Epidermal melanocyte (primary cell): ENCODE measurements at regions not wholly inside any gene's neighbourhood (a gene's known extent, or its start where the extent isn't known, plus 50 kb on each side); places are given as distances from the start of the nearest gene placed in this dataset.

Source experiments
- DNase-seq: peaks from one replicate; pipeline ENCODE4 v3.0.0; 2011; ENCODE audit warnings: low spot score; ENCODE audit not compliant: insufficient read length

DNA sequence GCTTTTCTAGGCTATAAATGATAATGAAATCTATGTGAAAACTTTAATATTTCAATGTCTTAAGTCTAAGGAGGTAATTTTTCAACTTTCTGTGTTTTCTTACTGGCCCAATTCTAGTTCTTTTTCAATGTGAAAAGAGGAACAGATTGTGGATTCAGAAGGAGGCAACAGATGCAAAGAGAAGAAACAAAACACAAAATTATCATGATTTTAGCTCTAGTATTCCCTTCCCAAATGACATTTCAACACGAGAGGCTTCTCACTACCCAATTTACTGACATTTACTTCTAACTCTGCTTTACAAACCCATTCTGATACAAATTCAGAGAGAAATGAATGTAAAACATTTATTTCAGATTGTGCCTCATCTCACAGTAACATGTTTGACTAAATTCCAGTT, 169.4 kb downstream of the WT1 start:
- no peak for DNase-seq

DNA sequence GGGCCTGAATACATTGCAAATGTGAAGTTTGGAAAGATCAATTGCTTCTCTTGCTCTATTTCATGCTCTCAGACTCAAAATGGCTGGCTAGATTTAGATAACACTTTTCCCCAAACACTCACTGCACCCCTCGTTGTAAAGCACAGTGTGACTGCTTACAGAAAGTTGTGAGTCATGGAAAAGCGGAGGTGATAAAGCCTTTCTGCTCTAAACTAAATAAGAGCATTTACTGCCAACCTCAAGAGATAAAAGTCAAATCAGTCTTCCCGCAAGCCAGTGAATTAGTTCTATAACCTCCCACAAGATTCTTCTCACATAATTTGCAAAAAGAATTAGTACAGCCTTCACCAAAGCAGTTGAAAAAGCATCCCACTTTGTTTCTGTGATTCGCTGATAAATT, 168.7 kb downstream of the WT1 start:
- no peak for DNase-seq

GRCh38 chr11:32267679-32268187, 167.6 kb downstream of the WT1 start:
- no peak for DNase-seq

- no peak for DNase-seq
Observed at GRCh38 chr11:32273931-32274330, 161.4 kb downstream of the WT1 start.

- DNase-seq: no peak
Observed at GRCh38 chr11:32279672-32280071, 155.7 kb downstream of the WT1 start.

GRCh38 chr11:32280339-32280738, 155.0 kb downstream of the WT1 start:
- no peak for DNase-seq

DNA sequence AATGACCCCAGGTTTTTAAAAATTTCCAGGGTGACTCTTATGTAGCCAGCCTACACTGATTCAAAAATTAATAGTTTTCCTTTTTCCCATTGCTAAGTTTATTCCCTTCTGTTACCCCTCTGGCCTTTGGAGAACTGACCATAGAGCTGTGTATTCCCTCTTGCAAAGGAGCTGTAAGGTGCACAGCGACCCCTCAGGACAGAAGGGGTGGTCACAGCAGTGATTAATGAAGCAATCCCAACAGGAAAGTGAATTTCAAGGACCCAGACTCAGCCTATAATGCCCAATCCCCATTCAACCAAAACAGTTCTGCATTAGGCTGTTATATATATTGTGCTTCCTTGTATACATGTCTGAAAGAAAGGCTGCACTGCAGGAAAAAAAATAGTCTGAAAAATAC, 147.1 kb downstream of the WT1 start:
- DNase-seq: no peak

GRCh38 chr11:32289701-32290100, 145.6 kb downstream of the WT1 start:
- DNase-seq: no peak

DNA sequence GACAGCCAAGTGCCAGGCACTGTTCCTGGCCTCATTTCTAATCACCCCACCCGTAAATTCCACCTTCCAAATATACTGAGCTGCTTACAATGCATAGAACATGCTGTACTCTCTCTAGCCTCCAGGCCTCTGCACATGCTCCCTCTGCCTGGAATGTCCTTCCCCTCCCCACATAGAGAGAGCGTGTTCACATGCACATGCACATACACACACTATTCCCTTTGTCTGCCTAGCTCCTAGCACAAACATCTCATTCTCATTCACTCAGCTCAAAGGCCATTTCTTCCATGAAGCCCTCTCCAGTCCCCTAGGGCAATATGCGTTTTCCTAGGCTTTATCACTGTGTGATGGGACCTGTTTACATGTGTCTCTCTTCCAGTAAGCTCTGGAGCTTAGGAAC, 144.6 kb downstream of the WT1 start:
- DNase-seq: peak; percentile 54

DNA sequence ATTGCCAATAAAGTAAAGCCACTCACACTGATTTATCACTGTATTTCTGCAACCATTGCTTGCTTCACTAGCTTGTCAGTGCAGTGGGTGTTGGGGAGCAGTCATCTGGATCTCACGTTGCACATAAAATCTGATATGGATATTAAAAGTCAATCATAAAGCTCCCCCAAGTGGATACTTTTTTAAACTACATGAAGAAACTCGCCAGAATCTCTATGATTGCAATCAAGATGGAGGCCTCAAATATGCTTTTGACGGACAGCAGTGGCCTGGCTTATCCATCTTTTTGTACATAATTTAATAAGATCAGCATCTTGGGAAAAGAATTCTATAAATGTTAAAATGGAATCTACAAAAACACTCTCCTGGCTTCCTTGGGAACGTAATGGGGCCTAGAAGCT, 137.7 kb downstream of the WT1 start:
- DNase-seq: peak; percentile 40

GRCh38 chr11:32302826-32303225, 132.5 kb downstream of the WT1 start:
- no peak for DNase-seq

DNA sequence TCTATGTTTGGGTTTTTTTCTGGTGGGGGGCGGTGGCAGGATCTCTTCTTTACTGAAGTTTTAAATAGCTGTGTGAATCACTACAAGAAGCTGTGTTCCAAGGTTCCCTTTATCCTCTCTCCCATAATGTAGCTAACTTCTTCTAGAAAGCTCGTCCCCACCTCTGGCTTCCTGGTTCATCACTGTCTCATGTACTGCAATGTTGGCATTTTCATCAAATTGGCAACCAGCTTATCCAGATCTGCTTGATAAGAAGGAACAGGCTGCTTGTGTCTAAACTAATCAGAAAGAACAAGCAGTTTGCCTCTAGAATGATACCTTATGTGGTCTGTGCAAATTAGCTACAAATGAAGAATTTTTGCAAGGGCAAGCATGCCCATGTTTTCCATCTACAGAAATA, 130.8 kb downstream of the WT1 start:
- no peak for DNase-seq

DNA sequence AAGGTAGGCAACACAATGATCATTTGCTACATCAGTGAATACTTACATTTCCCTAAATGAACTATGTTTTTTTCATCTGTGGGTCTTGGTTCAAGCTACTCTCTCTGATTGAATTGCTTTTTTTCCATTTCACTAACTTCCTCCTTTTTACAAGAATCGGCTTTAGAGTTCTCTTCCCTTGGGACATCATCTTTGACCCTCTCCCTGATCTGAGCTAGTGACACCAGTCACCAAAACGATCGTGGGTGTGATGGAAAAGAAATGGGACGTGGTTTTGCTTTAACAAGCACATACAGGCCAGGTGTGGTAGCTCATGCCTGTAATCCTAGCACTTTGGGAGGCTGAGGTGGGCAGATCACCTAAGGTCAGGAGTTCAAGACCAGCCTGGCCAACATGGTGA, 129.9 kb downstream of the WT1 start:
- no peak for DNase-seq

GRCh38 chr11:32307471-32307870, 127.9 kb downstream of the WT1 start:
- DNase-seq: no peak

GRCh38 chr11:32307913-32308312, 127.4 kb downstream of the WT1 start:
- DNase-seq: no peak

GRCh38 chr11:32309530-32310213, 125.7 kb downstream of the WT1 start:
- DNase-seq: no peak

DNA sequence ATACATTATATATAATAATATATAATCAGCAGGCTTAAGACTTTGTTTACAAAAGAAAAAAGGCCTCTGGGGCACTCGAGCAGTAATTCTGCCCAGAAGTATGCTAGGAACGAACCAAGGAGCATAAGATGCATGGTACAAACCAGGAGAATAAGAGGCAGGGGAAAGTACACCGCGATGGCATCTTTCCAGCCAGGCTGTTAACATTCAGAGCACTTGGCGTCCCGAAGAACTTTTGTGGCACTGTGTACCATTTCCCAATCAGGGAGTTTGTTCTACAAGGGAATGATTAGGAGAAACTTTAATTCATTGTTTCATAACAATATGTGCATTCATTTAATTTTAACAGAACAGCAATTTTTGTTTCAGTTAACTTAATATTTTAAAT, 125.1 kb downstream of the WT1 start:
- no peak for DNase-seq

- no peak for DNase-seq
Observed at GRCh38 chr11:32311346-32312065, 123.8 kb downstream of the WT1 start.

DNA sequence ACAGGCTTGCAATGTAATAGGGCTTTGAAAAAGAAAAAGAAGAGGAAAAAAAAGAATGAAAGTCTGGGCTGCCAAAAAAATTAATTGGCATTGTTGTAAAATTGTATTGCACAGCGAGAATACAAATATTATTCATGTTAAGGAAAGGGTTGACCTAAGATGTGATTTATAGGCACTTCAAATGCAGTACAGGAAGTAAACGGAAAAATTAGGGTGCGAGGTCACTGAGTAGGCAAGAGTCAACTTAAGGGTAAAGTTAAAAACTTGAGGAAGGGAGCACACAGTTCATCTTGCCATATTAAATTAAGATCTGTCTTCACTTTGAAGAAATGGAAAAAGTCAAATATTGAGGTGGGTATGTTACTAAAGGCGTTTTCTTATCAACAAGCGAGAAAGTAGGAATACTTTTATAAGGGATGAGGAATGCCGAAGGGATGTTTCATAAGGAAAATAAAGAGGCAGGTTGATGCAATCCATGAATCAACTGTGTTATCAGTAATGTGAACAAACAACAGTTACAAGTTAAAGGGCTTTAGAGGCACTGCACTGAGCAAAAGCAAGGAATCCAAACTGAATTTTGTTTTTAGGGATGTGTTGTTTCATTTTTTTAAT, 123.0 kb downstream of the WT1 start:
- no peak for DNase-seq

DNA sequence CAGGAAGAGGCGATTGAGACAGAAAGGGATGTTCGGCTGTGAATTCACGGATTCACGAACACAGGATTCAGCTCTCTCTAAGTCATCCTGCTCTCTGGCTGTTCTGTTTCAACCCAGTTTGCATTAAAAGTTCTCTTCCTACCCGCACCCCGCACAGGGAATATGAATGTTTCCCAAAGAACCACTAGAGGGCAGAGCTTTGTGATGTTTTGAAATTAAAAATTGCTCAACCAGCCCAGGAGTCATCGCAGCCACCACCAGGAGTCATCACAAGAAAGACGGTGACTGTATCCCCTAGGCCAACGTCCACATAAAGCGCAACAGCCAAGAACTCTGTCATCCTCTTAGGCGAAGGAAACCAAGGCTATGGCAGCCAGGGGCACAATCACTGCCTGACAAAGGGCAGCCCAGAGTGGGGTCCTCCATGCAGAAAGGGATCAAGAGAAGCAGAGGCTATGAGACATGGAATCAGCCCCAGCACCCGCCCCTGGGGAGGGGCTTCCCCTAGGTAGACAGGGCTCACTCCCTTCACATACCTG, 122.4 kb downstream of the WT1 start:
- DNase-seq: no peak

GRCh38 chr11:32313477-32313876, 121.9 kb downstream of the WT1 start:
- DNase-seq: no peak

DNA sequence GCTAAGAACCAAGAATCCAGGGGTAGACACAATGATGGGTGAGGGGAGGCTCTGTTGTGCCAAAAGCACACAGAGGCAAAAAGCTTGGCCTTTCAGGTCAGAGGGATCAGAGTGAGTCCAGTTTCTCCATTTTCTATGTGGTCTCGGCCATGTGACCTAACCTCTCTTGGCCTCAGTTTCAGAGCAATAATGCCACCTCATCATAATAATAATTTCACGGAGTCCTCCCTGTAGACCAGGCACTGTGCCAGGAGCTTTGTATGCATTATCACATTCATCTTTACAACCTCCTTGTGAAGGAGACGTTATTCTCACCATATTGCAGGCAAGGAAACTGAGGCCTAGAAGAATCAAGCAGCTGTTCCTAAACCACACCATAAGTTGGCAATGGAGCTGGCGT, 120.2 kb downstream of the WT1 start:
- DNase-seq: no peak
